Skin epidermis (tissue), 12 donors: ENCODE measurements at regions not wholly inside any gene's neighbourhood (a gene's known extent, or its start where the extent isn't known, plus 50 kb on each side); places are given as distances from the start of the nearest gene placed in this dataset.
A peak's percentile ranks its signal among the peaks of the same experiment; 100 is the strongest.

Source experiments
- H3K27ac ChIP-seq, 21 experiments: fragments of 200-600 bp; sonication (generic) in 11 of 21; one replicate each; pipeline ENCODE4 v1.5.0; 2020; ENCODE audit warnings: mild to moderate bottlenecking in 3 of 21, inconsistent platforms in 2 of 21, moderate library complexity in 2 of 21
- H3K4me3 ChIP-seq, 7 experiments: fragments of 200-600 bp; sonication (generic) in 2 of 7; one replicate each; pipeline ENCODE4 v1.5.0; 2020; ENCODE audit warnings: inconsistent platforms in 2 of 7, mild to moderate bottlenecking in 2 of 7, moderate library complexity in 1 of 7

DNA sequence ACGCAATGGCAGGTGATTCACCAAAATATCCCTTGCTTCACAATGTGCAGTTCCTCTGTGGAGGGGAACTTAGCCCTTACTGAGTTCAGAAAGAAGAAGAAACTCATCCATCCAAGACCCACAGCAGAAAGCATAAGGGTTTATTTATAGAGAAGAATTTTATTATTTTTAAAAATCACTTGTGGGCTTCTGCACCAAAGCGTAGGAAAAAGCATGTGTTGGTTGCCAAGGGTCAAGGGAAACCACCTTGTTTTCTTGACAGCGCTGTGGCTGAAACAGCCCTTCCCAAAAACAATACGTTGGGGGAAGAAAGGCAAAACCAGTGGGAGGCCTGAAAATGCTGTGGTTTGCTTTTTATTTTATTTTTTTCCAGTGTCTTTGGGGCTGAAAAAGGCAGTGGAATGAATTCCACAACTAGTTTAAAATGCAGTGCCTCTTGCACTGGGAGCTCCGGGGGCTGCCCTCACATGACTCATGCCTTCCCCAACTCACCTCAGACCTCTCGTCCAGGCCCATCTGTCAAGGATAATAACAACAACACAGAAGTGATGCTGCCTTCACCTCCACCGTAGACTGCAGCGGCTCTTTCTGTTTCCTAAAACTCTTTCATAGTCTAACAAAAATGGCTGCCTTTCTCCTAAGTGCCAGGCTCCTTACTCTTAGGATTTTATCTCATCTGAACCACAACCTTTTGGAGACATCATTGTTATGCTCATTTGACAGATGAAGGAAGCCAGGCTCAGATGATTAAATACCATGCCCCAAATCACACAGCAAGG lies 224.2 kb upstream of the JUN start:
- H3K27ac ChIP-seq: peak overlapping the region in 8 of 21 experiments; percentile 10 to 45 (median 32)

DNA sequence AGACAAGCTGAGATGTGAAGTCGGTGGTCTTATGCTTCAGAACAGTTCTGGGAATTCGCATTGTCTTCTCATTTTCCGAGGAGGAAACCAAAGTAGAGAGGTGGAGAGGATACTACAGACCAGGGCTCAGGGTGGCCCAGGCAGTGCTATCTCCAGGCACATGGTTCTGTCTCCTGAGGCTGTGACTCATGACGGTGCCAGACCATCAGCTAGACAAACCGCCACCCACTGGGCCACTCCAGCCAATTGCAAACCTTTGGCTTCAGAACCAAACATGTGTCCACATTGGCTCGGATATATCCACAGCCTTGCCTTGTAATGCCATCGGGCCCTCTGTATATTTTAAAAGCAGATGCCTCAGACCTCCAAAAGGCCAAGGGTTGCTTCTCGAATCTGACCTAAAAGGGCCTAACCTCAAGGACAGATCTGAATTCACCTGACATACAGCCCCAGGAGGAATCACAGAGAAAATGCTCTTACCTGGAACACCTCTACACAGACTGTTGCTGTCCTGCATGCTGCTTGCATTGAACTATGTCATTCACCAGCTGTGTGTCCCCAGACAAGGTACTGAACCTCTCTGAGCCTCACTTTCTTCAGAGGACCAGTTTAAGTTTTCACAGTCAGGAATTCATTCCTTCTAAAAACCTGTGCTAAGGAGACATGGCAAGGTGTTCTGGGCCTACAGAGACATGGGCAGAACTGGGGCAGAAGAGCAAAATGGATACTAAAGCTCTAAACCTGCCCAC lies 224.9 kb upstream of the JUN start:
- H3K27ac ChIP-seq: peak overlapping the region in 7 of 21 experiments; percentile 10 to 45 (median 31)
- H3K4me3 ChIP-seq: no peak overlapping the region

More for the DNA sequence above, 224.2 kb upstream of the JUN start:
- H3K4me3 ChIP-seq: no peak overlapping the region

DNA sequence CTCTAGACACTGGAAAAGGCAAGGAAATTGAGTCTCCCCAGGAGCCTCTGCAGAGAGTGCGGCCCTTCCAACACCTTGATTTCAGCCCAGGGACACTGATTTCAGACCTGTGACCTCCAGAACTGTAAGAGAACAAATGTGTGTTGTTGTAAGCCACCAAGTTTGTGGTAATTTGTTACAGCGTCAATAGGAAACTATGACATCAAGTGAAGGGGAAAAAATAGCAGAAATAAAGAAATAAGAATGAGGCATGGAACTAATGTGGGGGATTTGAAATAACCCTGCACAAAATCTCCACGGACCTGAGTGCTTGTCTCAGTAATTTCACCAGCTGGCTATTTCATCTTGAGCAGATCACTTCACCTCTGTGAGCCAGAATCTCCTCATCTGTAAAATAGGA lies 227.8 kb upstream of the JUN start:
- no peak overlapping the region for H3K4me3 ChIP-seq

DNA sequence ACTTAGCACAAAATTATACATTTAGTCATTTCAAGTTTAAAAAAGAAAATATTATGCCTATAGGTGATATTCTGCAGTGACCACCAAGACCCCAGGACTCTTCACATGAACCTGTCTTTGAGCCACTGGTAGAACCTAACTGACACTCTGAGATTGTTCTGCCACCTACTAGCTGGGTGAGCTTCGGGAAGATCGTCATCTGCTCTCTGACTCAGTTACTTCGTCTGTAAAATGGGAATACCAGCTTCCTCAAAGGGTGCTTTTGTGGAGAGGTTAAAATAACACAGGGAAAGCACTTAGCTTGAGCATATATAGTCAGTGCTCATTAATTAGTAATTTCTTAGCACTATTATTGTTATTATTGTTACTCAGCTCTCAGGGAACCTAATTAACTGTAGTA lies 228.5 kb upstream of the JUN start:
- Histone ChIP-seq H3K4me3 (no peak overlapping the region), H3K27ac (peak overlapping the region in 3 of 21 experiments; percentile 75 to 82 (median 80))

More for the DNA sequence above, 227.8 kb upstream of the JUN start:
- no peak overlapping the region for H3K27ac ChIP-seq

DNA sequence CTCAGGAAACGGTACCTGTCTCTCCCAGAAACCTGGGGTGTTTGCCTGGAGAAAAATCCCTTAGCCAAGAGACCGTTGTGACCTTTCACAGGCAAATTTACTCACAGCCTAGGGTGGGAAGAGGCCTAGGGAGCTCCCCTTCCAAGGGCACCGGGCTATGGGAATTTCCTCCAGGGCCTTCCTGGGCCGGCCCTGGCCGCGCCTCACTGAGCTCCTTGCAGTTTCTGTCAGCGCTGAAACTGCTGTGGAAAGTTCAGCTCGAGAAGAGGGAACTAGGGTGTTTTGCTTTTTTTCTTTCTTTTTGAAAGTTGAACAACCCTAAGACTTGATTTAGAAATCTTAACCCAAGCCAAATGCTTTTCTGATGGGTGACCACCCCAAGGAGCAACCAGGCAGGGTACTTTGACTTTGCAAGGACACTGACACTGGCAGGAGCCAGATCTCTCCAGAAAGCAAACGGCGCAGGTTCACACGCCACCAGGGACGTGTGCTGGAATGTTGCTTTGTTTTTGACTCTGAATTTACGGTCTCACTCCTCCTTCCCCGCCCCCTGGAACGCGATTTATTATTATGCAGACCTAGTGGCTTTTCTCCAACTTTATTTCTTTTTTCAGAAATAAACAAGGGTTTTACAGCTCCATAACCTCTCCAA lies 229.6 kb upstream of the JUN start:
- peak overlapping the region; percentile 0 to 84 (median 75) for H3K27ac ChIP-seq

DNA sequence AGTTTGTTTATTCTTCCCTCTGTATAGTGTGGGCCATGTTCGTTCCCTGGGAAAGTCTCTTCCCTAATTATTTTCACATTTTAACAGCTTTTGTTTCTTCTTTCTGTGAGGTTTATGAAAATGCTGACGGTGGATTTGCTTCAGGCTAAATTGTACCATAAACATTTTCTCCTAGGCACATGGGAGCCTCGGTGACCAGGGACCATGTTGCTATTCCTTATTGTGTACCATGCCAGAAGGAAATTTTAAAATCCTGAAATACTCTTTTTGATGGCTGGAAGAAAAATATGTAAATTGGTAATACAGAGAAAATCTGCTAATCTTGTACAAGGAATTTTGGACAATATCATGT lies 230.1 kb upstream of the JUN start:
- H3K4me3 ChIP-seq: no peak overlapping the region
- H3K27ac ChIP-seq: peak overlapping the region in 20 of 21 experiments; percentile 0 to 84 (median 76)

More for the DNA sequence above, 229.6 kb upstream of the JUN start:
- H3K4me3 ChIP-seq: no peak overlapping the region

DNA sequence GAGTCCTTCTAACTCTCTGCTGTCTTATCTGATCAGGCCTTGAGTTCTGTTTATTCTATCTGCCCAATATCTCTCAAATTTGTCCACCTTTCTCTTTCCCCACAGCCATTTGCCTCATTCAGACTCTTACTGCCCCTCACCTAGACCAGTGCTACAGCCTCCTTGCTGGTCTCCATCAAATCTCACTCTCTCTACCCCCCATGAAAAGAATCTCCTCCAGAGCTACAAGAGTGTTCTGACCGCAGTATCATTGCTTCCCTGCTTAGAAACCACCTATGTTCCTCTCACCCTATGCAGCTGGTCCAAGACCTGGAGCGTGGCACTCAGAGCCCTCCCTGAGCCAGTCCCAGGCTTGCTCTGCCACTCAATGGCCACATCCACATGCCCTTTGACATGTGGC lies 231.0 kb upstream of the JUN start:
- H3K27ac ChIP-seq: peak overlapping the region in 2 of 21 experiments; percentile 81 to 83

DNA sequence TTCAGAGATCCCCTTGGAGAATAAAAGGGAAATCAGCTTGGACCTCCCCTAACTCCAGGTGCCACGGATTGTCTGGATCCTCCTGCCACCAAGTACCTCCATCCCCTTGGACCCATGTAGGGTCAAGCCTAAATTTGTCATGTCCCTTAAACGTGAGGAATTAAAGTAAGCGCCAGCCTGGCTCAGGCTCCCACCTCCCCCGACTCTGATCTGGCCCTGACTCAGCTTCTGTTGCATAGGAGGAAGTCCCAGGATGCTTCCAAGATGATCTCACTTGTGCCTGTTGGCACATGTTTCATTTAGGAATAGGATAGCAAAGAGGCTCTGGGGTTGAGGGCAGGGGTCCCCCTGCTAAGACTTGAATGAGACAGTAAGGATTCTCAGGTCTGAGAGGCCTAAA lies 231.9 kb upstream of the JUN start:
- H3K27ac ChIP-seq: peak overlapping the region in 2 of 21 experiments; percentile 6 to 81
- no peak overlapping the region for H3K4me3 ChIP-seq

More for the DNA sequence above, 231.0 kb upstream of the JUN start:
- H3K4me3 ChIP-seq: no peak overlapping the region

DNA sequence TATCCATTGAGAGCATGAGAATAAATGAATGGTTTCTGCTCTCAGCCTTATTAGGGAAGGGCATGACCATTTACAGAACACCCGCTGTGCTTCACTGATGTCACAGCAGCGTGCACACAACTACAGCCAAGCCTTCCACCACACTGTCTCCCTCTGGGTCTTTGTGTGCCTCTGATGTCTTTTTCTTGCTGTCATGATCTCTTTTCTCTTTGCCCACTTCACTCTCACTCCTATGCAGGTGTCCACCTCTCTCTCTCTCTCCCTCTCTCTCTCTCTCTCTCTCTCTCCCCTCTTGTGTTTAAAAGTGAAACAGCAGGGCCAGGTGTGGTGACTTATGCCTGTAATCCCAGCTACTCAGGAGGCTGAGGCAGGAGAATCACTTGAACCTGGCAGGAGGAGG lies 232.5 kb upstream of the JUN start:
- Histone ChIP-seq H3K27ac (no peak overlapping the region), H3K4me3 (no peak overlapping the region)

DNA sequence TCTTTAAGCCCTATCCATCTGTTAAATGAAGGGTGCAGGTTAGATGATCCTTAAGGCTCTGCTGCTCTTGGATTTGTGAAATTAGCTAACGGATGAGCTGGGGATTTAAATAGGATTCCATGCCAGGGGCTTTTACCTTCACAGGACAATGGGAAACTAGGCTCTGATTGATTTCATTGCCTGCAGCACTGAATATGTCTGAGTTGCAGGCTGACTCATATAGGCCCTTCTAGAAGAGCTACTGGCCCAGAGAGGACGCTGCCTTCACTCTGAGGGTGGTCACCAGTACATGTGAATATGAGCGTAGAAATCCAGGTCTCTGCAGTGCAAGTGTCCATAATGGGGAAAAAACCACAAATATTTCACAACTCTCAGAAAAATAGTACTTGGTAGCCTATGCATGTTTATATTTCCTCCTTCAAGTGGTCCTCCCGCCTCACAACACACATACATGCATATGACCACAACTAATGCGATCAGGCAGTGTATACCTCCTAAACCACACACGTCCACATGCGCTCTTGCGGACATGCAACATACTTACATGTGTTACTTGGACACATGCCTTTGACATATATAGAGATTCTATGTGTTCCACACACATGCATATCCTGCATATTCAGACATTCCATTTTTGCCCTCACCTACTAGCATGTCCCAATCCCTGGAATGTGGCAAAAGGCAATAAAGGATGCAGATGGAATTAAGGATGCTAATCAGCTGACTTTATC lies 233.8 kb upstream of the JUN start:
- no peak overlapping the region for H3K27ac ChIP-seq
- H3K4me3 ChIP-seq: no peak overlapping the region

DNA sequence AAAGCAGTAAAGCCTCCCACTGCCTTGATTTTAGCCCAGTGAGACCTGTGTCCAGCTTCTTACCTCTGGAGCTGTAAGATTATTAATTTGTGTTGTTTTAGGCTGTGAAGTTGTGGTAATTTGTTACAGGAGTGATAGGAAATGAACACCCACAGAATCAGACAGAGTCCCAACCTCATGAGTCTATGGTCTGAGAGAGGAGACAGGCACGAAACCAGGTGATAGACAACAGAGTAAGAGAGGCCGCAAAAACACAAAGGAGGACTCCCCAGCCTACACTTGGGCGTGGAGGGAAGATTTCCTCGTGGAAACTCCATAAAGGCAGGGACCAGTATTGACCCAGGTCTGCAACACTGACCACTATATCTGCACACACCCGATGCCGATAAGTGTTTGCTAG lies 234.6 kb upstream of the JUN start:
- H3K27ac ChIP-seq: peak overlapping the region in 3 of 21 experiments; percentile 10 to 92 (median 26)
- H3K4me3 ChIP-seq: no peak overlapping the region

DNA sequence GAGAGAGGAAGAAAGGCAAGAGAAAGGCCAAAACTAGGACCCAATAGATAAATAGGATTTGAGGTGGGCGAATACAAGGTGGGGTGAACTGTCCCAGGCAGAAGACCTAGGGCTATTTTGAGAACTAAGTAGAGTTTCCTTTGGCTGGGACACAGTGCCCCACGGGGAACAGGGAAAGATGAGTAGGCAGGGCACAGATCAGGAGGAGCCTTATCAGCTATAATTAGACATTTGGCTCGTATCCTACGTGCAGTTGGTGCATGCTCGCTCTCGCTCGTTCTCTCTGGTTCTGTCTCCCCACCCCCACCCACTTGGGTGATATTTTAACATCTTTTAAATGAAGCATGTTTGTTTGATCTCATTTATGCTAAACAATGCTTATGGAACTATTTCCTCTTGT lies 235.0 kb upstream of the JUN start:
- peak overlapping the region in 5 of 21 experiments; percentile 26 to 92 (median 82) for H3K27ac ChIP-seq
- no peak overlapping the region for H3K4me3 ChIP-seq

DNA sequence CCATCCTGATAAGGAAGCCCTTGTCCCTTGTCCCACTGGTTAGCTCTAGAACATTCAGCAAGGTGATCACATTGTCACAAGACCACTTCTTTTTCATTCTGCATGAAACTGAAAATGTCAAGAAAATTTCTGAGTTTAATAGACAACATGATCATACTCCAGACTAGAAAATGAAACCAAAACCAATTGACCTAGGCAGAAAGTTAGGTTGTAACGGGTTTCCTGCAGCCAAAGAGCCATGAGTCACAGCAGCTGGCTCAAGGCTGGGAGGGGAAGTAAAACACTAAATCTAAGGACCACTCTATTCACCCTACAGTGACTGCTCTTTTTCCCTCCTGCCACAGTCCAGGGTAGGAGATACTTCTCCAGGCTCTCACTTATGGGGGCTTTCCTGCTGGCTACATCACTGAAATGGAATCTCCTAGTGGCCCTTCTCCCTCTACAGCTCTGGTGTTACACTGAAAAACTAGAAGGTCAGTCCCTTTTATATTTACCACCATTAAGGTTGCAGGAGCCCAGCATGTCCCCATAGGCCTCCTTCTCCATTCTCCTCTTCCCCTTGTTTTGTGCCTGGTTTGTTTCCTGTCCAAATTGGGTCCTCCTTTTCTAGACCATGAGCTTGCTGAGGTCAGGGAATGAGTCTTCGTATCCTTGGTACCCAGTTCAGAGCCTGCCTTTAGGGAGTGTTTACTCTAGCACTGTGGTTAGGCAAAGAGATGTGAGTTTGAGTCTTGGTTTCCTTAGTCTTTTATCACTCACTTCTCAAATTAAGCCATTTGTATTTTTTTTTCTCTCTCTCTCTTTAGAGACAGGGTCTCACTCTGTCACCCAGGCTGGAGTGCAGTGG lies 236.5 kb upstream of the JUN start:
- Histone ChIP-seq H3K27ac (peak overlapping the region in 20 of 21 experiments; percentile 40 to 92 (median 72)), H3K4me3 (peak overlapping the region in 1 of 7 experiments; percentile 3)

DNA sequence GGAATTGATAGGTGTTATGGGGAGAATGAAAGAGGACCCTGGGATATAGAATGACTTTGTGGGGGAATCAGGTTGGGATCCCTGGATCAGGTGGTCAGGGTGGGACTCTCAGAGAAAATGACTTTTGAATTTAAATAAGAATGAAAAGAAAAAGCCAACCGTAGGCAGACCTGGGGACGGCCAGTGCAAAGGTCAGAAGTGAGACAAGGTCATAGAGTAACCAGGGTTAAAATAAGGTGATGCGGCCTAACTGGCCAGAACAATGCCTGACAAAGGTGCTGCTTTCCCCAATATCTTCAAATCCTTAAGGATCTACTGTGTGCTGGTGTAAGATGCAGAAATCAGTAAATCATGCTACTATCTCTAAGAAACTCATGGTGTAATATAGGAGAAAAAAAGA lies 238.4 kb upstream of the JUN start:
- no peak overlapping the region for H3K27ac ChIP-seq
- no peak overlapping the region for H3K4me3 ChIP-seq

DNA sequence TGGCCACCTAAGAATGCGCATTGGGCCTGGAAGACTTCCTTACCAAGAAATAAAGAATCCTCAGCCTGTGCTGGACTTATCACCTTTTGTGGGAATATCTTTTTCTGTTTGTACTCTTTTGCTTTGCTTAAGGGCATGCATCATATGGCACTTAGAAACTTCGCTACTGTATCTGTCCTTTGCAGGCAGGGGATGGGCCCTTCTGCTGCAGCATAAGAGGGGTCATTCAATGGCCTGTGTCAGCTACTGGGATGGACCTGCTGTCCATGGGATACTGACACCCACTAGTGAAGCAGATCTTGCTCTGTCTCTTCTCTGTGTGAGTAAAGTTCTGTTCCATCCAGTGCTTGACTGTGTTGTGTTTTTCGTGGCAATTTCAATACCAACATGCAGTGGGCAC lies 239.0 kb upstream of the JUN start:
- Histone ChIP-seq H3K27ac (no peak overlapping the region), H3K4me3 (no peak overlapping the region)

DNA sequence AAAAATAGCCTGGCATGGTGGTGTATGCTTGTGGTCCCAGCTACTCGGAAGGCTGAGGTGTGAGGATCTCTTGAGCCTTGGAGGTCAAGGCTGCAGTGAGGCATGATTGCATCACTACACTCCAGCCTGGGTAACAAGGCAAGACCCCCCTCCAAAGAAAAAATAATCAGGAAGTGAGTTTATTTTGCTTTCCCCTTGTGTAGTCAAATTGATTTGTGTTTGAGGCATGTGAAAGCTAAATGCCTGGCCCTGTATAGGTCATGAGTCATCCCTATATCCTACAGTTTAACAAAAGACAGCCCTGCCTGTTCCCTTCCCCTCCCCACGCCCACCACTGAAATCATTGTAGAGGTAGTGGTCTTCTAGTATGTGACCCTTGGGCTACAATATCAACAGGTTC lies 241.4 kb upstream of the JUN start:
- Histone ChIP-seq H3K27ac (peak overlapping the region in 3 of 21 experiments; percentile 14 to 33 (median 23)), H3K4me3 (no peak overlapping the region)

DNA sequence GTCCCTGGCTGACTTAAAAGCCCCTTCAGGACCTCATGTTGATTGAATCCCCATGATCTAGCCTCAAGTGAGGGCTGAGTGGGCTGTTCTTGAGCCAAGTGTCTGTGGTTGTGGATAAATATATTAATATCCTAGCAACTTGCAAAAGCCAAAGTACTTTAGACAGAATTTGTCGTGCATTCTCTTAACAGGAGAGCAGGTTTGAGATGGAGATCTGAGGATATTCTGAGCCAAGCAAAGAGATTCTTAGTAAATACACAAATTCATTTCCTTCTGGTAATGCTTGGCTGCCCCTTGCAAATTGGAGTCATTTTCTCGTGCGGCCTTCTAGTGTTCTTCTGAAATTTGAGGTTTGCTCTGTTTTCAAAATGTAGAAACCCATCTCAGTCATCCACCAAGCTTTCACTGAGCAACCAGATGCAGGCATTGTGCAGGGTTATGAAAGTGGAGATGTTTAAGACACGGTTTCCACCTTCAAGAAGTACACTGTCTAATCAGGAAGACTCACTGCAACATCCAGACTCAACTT lies 242.1 kb upstream of the JUN start:
- Histone ChIP-seq H3K4me3 (no peak overlapping the region), H3K27ac (peak overlapping the region in 5 of 21 experiments; percentile 14 to 68 (median 24))

DNA sequence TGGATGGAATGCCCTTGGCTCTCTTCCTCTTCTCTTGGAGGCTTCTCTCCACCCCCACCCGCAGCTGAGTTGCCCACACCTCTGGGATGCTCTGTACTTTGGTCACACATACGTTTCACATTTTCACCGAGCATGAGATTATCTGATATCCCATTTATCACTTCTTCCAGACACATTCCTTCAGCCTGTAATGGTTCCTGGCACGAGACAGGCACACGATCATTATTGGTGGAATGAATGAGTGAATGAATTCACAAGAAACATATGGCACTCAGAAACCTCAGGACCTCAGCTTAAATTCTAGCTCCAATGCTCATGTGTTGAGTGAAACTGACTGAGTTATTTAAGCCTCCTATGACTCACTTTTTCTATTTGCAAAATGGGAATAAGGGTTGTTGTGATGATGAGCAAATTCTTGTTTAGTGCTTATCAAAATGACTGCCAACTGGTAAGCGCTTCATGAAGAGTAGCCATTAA lies 242.7 kb upstream of the JUN start:
- peak overlapping the region in 6 of 21 experiments; percentile 23 to 68 (median 40) for H3K27ac ChIP-seq
- no peak overlapping the region for H3K4me3 ChIP-seq
